GM23338 (cell line): ENCODE measurements at regions not wholly inside any gene's neighbourhood (a gene's known extent, or its start where the extent isn't known, plus 50 kb on each side); places are given as distances from the start of the nearest gene placed in this dataset.

Experiments
- EZH2 ChIP-seq: fragments of 200-600 bp; sonication (generic); IDR thresholded peaks from one replicate; pipeline ENCODE4 v1.8.0; 2017; ENCODE audit warnings: antibody characterized with exemption, mild to moderate bottlenecking, low read depth; ENCODE audit not compliant: unreplicated experiment
- EZH2phosphoT487 ChIP-seq: fragments of 200-600 bp; sonication (generic); IDR thresholded peaks from one replicate; pipeline ENCODE4 v1.8.1; 2018; ENCODE audit warnings: antibody characterized with exemption; ENCODE audit not compliant: unreplicated experiment
- POLR2AphosphoS5 ChIP-seq: IDR thresholded peaks from 2 replicates; pipeline ENCODE4 v1.6.1; 2016; ENCODE audit warnings: antibody characterized with exemption, low read depth
- TF ChIP-seq, protein P1 (sequence below): IDR thresholded peaks from one replicate; pipeline ENCODE4 v1.6.1; 2018; ENCODE audit warnings: antibody characterized with exemption; ENCODE audit not compliant: unreplicated experiment
- TF ChIP-seq, protein P2 (sequence below), 2 experiments: fragments of 200-600 bp in 1 of 2; sonication (generic) in 1 of 2; conservative IDR thresholded peaks; 2 replicates each; pipeline versions ENCODE4 v1.5.1 to v1.6.1; 2016 to 2017; ENCODE audit warnings: antibody characterized with exemption in 2 of 2, low read depth in 2 of 2, mild to moderate bottlenecking in 2 of 2, moderate library complexity in 1 of 2
- TF ChIP-seq, protein P3 (sequence below): fragments of 250-450 bp; sonication (Bioruptor Pico); IDR thresholded peaks from 2 replicates; pipeline ENCODE4 v1.5.0; 2020; ENCODE audit warnings: mild to moderate bottlenecking, moderate library complexity

DNA sequence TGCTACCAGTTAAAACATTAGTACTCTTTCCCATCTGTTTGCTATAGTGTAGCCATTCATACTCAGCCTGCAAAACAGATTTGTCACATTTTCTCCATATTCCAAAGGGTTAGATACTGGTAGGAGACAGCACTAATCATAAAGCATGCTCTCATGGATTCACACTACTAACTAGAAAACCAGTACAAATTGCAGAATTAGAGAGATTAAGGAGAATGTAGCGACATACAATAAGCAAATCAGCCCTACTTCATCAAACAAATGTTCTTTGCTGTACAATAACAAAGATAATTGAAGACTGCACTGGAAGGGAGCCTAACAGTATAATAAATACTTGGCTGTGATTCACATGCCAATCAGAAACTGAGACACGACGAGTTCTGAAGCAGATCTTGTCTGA is 368.0 kb upstream of the PRMT6 start:
- TF ChIP-seq, protein P1, sequence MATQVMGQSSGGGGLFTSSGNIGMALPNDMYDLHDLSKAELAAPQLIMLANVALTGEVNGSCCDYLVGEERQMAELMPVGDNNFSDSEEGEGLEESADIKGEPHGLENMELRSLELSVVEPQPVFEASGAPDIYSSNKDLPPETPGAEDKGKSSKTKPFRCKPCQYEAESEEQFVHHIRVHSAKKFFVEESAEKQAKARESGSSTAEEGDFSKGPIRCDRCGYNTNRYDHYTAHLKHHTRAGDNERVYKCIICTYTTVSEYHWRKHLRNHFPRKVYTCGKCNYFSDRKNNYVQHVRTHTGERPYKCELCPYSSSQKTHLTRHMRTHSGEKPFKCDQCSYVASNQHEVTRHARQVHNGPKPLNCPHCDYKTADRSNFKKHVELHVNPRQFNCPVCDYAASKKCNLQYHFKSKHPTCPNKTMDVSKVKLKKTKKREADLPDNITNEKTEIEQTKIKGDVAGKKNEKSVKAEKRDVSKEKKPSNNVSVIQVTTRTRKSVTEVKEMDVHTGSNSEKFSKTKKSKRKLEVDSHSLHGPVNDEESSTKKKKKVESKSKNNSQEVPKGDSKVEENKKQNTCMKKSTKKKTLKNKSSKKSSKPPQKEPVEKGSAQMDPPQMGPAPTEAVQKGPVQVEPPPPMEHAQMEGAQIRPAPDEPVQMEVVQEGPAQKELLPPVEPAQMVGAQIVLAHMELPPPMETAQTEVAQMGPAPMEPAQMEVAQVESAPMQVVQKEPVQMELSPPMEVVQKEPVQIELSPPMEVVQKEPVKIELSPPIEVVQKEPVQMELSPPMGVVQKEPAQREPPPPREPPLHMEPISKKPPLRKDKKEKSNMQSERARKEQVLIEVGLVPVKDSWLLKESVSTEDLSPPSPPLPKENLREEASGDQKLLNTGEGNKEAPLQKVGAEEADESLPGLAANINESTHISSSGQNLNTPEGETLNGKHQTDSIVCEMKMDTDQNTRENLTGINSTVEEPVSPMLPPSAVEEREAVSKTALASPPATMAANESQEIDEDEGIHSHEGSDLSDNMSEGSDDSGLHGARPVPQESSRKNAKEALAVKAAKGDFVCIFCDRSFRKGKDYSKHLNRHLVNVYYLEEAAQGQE = no peak
- TF ChIP-seq, protein P2, sequence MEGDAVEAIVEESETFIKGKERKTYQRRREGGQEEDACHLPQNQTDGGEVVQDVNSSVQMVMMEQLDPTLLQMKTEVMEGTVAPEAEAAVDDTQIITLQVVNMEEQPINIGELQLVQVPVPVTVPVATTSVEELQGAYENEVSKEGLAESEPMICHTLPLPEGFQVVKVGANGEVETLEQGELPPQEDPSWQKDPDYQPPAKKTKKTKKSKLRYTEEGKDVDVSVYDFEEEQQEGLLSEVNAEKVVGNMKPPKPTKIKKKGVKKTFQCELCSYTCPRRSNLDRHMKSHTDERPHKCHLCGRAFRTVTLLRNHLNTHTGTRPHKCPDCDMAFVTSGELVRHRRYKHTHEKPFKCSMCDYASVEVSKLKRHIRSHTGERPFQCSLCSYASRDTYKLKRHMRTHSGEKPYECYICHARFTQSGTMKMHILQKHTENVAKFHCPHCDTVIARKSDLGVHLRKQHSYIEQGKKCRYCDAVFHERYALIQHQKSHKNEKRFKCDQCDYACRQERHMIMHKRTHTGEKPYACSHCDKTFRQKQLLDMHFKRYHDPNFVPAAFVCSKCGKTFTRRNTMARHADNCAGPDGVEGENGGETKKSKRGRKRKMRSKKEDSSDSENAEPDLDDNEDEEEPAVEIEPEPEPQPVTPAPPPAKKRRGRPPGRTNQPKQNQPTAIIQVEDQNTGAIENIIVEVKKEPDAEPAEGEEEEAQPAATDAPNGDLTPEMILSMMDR (conservative IDR thresholded peaks at IDR 0.05; ENCODE audit: low read depth in 2 of 2) = no peak
- TF ChIP-seq POLR2AphosphoS5 = no peak
- TF ChIP-seq, protein P3, sequence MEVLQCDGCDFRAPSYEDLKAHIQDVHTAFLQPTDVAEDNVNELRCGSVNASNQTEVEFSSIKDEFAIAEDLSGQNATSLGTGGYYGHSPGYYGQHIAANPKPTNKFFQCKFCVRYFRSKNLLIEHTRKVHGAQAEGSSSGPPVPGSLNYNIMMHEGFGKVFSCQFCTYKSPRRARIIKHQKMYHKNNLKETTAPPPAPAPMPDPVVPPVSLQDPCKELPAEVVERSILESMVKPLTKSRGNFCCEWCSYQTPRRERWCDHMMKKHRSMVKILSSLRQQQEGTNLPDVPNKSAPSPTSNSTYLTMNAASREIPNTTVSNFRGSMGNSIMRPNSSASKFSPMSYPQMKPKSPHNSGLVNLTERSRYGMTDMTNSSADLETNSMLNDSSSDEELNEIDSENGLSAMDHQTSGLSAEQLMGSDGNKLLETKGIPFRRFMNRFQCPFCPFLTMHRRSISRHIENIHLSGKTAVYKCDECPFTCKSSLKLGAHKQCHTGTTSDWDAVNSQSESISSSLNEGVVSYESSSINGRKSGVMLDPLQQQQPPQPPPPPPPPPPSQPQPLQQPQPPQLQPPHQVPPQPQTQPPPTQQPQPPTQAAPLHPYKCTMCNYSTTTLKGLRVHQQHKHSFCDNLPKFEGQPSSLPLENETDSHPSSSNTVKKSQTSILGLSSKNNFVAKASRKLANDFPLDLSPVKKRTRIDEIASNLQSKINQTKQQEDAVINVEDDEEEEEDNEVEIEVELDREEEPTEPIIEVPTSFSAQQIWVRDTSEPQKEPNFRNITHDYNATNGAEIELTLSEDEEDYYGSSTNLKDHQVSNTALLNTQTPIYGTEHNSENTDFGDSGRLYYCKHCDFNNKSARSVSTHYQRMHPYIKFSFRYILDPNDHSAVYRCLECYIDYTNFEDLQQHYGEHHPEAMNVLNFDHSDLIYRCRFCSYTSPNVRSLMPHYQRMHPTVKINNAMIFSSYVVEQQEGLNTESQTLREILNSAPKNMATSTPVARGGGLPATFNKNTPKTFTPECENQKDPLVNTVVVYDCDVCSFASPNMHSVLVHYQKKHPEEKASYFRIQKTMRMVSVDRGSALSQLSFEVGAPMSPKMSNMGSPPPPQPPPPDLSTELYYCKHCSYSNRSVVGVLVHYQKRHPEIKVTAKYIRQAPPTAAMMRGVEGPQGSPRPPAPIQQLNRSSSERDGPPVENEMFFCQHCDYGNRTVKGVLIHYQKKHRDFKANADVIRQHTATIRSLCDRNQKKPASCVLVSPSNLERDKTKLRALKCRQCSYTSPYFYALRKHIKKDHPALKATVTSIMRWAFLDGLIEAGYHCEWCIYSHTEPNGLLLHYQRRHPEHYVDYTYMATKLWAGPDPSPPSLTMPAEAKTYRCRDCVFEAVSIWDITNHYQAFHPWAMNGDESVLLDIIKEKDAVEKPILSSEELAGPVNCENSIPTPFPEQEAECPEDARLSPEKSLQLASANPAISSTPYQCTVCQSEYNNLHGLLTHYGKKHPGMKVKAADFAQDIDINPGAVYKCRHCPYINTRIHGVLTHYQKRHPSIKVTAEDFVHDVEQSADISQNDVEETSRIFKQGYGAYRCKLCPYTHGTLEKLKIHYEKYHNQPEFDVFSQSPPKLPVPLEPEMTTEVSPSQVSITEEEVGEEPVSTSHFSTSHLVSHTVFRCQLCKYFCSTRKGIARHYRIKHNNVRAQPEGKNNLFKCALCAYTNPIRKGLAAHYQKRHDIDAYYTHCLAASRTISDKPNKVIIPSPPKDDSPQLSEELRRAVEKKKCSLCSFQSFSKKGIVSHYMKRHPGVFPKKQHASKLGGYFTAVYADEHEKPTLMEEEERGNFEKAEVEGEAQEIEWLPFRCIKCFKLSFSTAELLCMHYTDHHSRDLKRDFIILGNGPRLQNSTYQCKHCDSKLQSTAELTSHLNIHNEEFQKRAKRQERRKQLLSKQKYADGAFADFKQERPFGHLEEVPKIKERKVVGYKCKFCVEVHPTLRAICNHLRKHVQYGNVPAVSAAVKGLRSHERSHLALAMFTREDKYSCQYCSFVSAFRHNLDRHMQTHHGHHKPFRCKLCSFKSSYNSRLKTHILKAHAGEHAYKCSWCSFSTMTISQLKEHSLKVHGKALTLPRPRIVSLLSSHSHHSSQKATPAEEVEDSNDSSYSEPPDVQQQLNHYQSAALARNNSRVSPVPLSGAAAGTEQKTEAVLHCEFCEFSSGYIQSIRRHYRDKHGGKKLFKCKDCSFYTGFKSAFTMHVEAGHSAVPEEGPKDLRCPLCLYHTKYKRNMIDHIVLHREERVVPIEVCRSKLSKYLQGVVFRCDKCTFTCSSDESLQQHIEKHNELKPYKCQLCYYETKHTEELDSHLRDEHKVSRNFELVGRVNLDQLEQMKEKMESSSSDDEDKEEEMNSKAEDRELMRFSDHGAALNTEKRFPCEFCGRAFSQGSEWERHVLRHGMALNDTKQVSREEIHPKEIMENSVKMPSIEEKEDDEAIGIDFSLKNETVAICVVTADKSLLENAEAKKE (CRISPR knock-in tag) = no peak
- no peak for TF ChIP-seq EZH2
- no peak for TF ChIP-seq EZH2phosphoT487
